GM23338 (cell line): ENCODE measurements at regions not wholly inside any gene's neighbourhood (a gene's known extent, or its start where the extent isn't known, plus 50 kb on each side); places are given as distances from the start of the nearest gene placed in this dataset.

Experiments
- CREB1 ChIP-seq: fragments of 250-450 bp; sonication (Bioruptor Pico); IDR thresholded peaks from 2 replicates; pipeline ENCODE4 v1.5.0; 2020; ENCODE audit warnings: low read depth, mild to moderate bottlenecking, moderate library complexity
- EZH2 ChIP-seq: fragments of 200-600 bp; sonication (generic); IDR thresholded peaks from one replicate; pipeline ENCODE4 v1.8.0; 2017; ENCODE audit warnings: antibody characterized with exemption, mild to moderate bottlenecking, low read depth; ENCODE audit not compliant: unreplicated experiment
- EZH2phosphoT487 ChIP-seq: fragments of 200-600 bp; sonication (generic); IDR thresholded peaks from one replicate; pipeline ENCODE4 v1.8.1; 2018; ENCODE audit warnings: antibody characterized with exemption; ENCODE audit not compliant: unreplicated experiment
- JUNB ChIP-seq: IDR thresholded peaks from one replicate; pipeline ENCODE4 v1.6.1; 2016; ENCODE audit warnings: antibody characterized with exemption; ENCODE audit not compliant: unreplicated experiment
- NANOG ChIP-seq: IDR thresholded peaks from 2 replicates; pipeline ENCODE4 v1.6.1; 2016; ENCODE audit warnings: antibody characterized with exemption, borderline replicate concordance
- POLR2AphosphoS5 ChIP-seq: IDR thresholded peaks from 2 replicates; pipeline ENCODE4 v1.6.1; 2016; ENCODE audit warnings: antibody characterized with exemption, low read depth
- STAT1 ChIP-seq: IDR thresholded peaks from one replicate; pipeline ENCODE4 v1.6.1; 2016; ENCODE audit warnings: antibody characterized with exemption; ENCODE audit not compliant: unreplicated experiment
- ZNF114 ChIP-seq: fragments of 250-450 bp; sonication (Bioruptor Pico); IDR thresholded peaks from 2 replicates; pipeline ENCODE4 v1.5.0; 2020; ENCODE audit warnings: mild to moderate bottlenecking, moderate library complexity
- ZNF331 ChIP-seq: fragments of 250-450 bp; sonication (Bioruptor Pico); IDR thresholded peaks from 2 replicates; pipeline ENCODE4 v1.5.0; 2020; ENCODE audit warnings: low read depth, mild to moderate bottlenecking, moderate library complexity
- TF ChIP-seq, protein P1 (sequence below), 2 experiments: fragments of 200-600 bp in 1 of 2; sonication (generic) in 1 of 2; conservative IDR thresholded peaks; 2 replicates each; pipeline versions ENCODE4 v1.5.1 to v1.6.1; 2016 to 2017; ENCODE audit warnings: antibody characterized with exemption in 2 of 2, low read depth in 2 of 2, mild to moderate bottlenecking in 2 of 2, moderate library complexity in 1 of 2
- TF ChIP-seq, protein P2 (sequence below): IDR thresholded peaks from one replicate; pipeline ENCODE4 v1.6.1; 2018; ENCODE audit warnings: antibody characterized with exemption; ENCODE audit not compliant: unreplicated experiment
- TF ChIP-seq, protein P3 (sequence below): IDR thresholded peaks from 2 replicates; pipeline ENCODE4 v1.6.1; 2016; ENCODE audit warnings: antibody characterized with exemption
- TF ChIP-seq, protein P4 (sequence below): fragments of 250-450 bp; sonication (Bioruptor Pico); IDR thresholded peaks from 2 replicates; pipeline ENCODE4 v1.5.0; 2020; ENCODE audit warnings: mild to moderate bottlenecking, moderate library complexity

DNA sequence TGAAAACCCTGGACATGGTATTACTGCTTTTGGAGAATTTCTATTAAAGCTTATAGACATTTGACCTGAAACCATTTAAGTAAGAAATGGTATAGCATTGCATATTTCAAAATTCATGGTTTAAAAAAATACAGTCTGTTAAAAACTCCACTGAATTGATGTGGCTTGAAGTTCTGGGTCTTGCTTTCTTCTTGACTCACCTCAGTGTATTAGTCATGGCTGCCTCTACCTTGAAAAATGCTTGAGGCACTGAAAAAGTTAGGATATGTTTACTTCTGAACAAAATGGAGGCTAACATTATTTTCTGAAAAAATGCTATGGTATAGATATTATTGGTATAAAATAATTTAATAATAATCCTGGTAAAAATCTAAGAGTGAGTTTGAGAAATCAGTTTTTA, 349.2 kb downstream of the AASDHPPT start:
- TF ChIP-seq, protein P1, sequence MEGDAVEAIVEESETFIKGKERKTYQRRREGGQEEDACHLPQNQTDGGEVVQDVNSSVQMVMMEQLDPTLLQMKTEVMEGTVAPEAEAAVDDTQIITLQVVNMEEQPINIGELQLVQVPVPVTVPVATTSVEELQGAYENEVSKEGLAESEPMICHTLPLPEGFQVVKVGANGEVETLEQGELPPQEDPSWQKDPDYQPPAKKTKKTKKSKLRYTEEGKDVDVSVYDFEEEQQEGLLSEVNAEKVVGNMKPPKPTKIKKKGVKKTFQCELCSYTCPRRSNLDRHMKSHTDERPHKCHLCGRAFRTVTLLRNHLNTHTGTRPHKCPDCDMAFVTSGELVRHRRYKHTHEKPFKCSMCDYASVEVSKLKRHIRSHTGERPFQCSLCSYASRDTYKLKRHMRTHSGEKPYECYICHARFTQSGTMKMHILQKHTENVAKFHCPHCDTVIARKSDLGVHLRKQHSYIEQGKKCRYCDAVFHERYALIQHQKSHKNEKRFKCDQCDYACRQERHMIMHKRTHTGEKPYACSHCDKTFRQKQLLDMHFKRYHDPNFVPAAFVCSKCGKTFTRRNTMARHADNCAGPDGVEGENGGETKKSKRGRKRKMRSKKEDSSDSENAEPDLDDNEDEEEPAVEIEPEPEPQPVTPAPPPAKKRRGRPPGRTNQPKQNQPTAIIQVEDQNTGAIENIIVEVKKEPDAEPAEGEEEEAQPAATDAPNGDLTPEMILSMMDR (conservative IDR thresholded peaks at IDR 0.05; ENCODE audit: low read depth in 2 of 2): no peak
- TF ChIP-seq EZH2 (no peak), POLR2AphosphoS5 (no peak), ZNF331 (CRISPR knock-in tag) (no peak), EZH2phosphoT487 (no peak), ZNF114 (CRISPR knock-in tag) (no peak), CREB1 (CRISPR knock-in tag) (no peak), STAT1 (no peak), JUNB (no peak), NANOG (no peak)
- TF ChIP-seq, protein P2, sequence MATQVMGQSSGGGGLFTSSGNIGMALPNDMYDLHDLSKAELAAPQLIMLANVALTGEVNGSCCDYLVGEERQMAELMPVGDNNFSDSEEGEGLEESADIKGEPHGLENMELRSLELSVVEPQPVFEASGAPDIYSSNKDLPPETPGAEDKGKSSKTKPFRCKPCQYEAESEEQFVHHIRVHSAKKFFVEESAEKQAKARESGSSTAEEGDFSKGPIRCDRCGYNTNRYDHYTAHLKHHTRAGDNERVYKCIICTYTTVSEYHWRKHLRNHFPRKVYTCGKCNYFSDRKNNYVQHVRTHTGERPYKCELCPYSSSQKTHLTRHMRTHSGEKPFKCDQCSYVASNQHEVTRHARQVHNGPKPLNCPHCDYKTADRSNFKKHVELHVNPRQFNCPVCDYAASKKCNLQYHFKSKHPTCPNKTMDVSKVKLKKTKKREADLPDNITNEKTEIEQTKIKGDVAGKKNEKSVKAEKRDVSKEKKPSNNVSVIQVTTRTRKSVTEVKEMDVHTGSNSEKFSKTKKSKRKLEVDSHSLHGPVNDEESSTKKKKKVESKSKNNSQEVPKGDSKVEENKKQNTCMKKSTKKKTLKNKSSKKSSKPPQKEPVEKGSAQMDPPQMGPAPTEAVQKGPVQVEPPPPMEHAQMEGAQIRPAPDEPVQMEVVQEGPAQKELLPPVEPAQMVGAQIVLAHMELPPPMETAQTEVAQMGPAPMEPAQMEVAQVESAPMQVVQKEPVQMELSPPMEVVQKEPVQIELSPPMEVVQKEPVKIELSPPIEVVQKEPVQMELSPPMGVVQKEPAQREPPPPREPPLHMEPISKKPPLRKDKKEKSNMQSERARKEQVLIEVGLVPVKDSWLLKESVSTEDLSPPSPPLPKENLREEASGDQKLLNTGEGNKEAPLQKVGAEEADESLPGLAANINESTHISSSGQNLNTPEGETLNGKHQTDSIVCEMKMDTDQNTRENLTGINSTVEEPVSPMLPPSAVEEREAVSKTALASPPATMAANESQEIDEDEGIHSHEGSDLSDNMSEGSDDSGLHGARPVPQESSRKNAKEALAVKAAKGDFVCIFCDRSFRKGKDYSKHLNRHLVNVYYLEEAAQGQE: no peak
- TF ChIP-seq, protein P3, sequence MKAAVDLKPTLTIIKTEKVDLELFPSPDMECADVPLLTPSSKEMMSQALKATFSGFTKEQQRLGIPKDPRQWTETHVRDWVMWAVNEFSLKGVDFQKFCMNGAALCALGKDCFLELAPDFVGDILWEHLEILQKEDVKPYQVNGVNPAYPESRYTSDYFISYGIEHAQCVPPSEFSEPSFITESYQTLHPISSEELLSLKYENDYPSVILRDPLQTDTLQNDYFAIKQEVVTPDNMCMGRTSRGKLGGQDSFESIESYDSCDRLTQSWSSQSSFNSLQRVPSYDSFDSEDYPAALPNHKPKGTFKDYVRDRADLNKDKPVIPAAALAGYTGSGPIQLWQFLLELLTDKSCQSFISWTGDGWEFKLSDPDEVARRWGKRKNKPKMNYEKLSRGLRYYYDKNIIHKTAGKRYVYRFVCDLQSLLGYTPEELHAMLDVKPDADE: no peak
- TF ChIP-seq, protein P4, sequence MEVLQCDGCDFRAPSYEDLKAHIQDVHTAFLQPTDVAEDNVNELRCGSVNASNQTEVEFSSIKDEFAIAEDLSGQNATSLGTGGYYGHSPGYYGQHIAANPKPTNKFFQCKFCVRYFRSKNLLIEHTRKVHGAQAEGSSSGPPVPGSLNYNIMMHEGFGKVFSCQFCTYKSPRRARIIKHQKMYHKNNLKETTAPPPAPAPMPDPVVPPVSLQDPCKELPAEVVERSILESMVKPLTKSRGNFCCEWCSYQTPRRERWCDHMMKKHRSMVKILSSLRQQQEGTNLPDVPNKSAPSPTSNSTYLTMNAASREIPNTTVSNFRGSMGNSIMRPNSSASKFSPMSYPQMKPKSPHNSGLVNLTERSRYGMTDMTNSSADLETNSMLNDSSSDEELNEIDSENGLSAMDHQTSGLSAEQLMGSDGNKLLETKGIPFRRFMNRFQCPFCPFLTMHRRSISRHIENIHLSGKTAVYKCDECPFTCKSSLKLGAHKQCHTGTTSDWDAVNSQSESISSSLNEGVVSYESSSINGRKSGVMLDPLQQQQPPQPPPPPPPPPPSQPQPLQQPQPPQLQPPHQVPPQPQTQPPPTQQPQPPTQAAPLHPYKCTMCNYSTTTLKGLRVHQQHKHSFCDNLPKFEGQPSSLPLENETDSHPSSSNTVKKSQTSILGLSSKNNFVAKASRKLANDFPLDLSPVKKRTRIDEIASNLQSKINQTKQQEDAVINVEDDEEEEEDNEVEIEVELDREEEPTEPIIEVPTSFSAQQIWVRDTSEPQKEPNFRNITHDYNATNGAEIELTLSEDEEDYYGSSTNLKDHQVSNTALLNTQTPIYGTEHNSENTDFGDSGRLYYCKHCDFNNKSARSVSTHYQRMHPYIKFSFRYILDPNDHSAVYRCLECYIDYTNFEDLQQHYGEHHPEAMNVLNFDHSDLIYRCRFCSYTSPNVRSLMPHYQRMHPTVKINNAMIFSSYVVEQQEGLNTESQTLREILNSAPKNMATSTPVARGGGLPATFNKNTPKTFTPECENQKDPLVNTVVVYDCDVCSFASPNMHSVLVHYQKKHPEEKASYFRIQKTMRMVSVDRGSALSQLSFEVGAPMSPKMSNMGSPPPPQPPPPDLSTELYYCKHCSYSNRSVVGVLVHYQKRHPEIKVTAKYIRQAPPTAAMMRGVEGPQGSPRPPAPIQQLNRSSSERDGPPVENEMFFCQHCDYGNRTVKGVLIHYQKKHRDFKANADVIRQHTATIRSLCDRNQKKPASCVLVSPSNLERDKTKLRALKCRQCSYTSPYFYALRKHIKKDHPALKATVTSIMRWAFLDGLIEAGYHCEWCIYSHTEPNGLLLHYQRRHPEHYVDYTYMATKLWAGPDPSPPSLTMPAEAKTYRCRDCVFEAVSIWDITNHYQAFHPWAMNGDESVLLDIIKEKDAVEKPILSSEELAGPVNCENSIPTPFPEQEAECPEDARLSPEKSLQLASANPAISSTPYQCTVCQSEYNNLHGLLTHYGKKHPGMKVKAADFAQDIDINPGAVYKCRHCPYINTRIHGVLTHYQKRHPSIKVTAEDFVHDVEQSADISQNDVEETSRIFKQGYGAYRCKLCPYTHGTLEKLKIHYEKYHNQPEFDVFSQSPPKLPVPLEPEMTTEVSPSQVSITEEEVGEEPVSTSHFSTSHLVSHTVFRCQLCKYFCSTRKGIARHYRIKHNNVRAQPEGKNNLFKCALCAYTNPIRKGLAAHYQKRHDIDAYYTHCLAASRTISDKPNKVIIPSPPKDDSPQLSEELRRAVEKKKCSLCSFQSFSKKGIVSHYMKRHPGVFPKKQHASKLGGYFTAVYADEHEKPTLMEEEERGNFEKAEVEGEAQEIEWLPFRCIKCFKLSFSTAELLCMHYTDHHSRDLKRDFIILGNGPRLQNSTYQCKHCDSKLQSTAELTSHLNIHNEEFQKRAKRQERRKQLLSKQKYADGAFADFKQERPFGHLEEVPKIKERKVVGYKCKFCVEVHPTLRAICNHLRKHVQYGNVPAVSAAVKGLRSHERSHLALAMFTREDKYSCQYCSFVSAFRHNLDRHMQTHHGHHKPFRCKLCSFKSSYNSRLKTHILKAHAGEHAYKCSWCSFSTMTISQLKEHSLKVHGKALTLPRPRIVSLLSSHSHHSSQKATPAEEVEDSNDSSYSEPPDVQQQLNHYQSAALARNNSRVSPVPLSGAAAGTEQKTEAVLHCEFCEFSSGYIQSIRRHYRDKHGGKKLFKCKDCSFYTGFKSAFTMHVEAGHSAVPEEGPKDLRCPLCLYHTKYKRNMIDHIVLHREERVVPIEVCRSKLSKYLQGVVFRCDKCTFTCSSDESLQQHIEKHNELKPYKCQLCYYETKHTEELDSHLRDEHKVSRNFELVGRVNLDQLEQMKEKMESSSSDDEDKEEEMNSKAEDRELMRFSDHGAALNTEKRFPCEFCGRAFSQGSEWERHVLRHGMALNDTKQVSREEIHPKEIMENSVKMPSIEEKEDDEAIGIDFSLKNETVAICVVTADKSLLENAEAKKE (CRISPR knock-in tag): no peak
